ENCODE measurements at regions not wholly inside any gene's neighbourhood (a gene's known extent, or its start where the extent isn't known, plus 50 kb on each side); places are given as distances from the start of the nearest gene placed in this dataset.

DNA sequence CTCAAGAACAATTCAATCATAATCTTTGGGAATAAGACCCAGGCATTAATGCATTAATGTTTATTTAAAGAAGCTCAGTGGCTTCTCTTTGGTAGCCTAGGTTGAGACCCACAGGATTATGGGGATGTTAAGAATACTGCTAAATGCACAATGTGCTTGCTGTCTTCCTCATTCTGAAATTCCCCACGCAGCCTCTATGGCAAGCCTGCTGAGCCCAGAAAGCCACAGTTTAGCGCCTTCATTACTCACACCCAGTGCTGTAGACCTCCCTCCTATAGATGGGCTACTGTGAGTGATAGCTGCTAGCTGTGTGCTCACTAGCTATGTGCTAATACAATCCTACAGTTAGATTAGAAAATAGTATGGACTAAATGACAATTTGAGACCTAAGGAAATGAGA, 90.6 kb downstream of the TNFSF13B start:
- DNase-seq: no peak

DNA sequence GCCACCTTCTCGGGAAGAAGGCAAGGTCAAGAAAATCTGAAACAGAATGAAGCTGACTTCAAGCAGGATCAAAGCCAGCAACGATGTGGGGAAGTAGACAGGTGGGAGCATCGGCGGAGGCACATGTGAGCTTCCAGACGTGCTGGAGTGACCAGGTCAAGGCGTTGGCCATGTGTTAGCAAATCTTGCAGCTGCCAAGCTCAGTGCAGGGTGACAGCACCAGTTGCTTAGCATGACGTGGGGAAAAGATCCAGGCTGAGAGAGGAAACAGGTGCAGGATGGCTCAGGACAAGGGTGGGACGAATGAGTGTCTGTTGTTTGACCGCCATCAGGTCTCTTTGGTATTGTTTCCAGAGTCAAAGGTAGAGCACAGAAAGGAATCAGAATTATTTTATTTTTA, 92.3 kb downstream of the TNFSF13B start:
- no peak for DNase-seq

DNA sequence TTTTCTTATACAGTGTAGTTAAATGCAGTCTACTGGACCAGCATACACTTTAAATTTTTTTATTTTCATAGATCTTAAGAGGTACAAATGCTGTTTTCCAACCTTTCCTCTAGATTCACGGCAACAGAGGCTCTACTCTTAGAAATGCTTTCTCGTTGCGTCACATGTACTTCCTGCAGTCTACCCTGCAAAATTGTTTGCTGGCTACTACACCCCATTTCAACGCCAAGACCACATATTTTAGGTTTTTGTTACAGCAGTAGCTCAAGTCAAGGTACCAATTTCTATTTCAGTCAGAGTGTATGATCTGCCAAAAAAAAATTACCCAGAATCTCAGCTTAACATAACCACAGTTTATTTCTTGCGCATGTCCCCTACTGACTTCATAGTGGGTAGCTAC, 94.1 kb downstream of the TNFSF13B start:
- no peak for DNase-seq

DNA sequence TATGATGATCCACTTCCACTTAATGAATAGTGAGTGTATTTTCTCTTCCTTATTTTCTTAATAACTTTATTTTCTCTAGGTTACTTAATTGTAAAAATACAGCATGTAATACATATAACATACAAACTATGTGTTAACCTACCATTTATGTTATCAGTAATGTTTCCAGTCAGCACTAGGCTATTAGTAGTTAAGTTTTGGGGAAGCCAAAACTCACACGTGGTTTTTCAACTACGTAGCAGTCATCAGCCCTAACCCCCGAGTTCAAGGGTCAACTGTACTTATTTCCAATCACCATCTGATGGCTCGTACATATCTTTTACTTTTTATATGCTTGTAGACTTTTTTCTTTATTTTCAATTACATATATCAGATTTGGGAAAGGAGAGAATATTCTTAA, 95.7 kb downstream of the TNFSF13B start:
- no peak for DNase-seq

DNA sequence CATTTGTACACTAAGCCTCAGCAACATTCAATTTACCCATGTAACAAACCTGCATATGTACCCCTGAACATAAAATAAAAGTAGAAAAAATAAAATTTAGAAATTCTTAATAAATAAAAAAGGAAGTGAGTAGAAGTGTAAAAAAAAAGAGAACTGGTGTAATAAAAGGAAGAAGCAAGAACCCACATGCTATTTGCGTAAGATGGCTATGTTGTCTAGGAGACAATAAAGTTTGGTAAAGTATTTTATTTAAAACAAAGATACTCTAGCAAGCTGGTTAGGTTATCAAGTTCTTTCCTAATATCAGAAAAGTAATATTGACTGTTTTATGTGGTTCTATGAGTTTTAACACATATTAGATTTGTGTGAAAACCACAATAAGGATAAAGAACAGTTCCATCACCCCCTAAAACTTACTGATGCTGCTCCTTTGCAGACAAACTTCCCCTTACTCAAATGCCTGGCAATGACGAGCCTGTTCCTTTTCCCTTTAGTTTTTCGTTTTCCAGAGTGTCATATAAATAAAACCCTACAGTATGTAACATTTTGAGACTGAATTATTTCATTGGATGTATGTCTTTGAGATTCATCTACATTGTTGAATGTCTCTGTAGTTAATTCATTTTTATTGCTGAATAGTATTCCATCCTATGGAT, 98.9 kb downstream of the TNFSF13B start:
- DNase-seq: no peak

DNA sequence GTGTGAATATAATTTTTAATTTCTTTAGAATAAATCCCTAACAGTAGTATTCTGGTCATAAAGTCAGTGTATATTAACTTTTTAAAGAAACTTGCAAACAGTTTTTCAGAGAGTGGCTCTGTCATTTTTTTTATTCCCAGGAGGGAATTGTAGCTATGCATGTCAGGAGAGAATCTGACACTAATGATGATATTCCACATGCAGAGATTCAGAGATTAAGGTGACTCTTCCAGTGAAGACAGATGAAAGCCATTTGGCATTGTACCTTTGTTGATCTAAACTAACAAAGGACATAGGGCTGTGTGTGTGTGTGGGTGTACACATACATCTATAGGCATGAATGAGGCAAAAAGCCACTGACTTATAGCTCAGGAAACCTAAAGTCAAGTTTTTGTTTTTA, 99.9 kb downstream of the TNFSF13B start:
- DNase-seq: no peak

DNA sequence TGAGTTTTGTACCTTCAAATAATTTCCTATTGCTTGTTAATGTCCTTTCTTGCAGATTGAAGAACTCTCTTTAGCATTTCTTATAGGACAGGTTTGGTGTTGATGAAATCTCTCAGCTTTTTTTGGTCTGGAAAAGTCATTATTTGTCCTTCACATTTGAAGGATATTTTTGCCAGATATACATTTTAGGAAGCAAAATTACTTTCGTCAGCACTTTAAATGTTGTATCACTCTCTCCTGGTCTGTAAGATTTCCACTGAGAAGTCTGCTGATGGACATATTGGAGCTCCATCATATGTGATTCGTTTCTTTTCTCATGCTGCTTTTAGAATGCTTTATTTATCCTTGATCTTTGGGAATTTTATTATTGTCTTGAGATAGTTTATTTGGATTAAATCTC, 105.5 kb downstream of the TNFSF13B start:
- DNase-seq: no peak

DNA sequence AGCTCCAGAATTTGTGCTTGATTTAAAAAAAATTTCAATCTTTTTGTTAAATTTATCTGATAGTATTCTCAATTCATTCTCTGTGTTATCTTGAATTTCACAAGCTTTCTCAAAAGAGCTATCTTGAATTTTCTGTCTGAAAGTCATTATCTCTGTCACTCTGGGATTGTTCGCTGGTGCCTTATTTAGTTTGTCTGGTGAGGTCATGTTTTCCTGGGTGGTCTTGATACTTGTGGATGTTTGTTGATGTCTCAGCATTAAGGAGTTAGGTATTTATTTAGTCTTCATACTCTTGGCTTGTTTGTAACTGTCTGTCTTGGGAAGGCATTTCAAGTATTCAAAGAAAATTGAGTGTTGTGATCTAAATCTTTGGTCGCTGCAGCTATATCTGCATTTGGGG, 106.3 kb downstream of the TNFSF13B start:
- DNase-seq: no peak

DNA sequence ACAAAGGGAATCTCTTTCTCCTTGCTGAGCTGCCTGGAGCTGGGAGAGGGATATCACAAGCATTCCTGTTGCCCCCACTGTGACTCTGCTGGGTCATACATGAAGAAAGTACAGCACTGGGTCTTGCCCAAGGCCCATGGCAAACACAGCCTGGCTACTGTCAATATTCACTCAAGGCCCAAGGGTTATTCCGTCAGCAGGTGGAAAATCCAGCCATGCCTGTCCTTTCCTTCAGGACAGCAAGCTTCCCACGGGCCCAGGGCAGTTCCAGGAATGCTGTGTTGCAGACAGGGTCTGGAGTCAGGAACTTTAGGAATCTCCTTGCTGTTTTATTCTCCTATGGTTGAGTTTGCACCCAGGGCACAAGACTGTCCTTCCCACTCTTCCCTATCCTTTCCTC, 106.8 kb downstream of the TNFSF13B start:
- DNase-seq: no peak

DNA sequence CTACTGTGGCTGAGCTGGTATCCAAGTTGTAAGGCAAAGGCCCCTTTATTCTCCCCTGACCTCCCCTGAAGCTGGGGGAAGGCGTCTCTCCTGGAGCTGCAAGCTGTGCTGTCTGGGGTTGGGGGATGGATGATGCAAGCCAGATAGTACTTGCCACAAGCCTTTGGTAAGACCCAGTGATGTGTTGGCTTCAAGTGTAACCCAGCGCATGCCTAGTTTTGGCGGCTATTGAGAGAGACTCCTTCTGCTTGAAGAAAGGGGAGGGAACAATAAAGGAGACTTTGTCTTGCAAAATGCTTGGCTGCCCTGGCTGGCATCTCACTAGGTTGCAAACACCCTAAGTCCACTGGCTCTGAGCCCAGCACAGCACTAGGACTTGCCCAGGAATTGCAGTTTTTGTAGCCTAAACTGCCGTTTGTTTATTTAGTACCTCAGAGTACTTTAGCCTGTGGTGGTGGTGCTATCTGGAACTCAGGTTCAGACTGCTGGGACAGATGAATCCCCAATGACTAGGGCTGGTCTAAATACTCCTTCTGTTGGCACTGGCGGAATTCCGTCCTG, 108.2 kb downstream of the TNFSF13B start:
- DNase-seq: no peak

DNA sequence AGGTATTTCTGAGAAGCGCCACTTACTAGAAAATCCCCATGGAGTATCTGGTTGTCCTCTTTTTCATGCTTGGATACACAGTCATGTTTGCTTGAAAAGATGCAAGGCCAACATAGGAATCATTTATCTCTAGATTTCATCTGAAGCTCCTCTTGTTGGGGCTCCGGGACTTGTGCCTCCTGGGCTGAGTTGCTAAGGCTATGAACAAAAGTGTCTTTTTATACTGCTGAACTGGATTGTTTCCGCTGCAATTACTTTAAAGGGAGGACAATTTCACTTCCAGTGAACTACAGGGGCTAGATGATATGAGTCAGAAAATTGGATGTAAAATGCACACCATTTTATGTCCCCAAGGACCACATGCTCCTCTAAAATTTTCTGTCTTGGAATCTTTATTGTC, 114.1 kb downstream of the TNFSF13B start:
- no peak for DNase-seq

DNA sequence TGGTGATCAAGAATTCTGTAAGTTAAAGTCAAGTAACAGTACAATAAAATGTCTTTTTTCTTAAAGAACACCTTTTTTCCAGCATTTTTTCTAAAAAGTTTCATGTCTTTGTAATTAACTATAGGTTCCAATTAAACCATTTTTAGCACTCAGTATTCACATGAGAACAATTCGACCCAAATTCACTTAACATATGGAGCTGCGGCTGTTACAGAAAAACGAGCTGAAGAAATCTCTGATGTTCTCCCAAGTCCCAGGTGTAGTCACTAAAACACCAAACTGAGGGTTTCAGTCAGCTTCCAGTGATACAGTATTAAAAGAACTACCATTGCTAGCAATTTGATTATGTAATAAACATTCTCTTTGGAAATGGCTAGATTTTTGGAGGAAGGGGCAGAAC, 117.6 kb downstream of the TNFSF13B start:
- DNase-seq: no peak

DNA sequence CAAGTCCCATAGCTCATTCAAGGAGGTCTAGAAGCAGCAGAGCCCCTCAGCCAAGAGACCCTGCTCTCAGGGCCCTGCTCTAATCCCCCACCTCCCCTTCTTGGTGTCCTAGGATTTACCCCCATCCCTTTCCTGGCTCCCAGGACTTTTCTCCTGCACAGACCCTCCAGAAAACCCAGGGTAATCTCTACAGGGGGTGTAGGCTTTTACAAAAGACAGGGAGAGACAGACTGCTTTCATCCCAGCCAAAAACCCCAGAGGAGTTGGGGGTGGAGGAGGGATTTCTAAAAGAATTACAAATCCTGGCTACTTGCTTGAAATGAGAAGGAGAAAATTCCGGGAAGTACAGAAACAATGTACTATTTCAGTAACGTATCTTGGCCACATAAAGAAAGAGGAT, 133.3 kb downstream of the TNFSF13B start:
- DNase-seq: no peak

DNA sequence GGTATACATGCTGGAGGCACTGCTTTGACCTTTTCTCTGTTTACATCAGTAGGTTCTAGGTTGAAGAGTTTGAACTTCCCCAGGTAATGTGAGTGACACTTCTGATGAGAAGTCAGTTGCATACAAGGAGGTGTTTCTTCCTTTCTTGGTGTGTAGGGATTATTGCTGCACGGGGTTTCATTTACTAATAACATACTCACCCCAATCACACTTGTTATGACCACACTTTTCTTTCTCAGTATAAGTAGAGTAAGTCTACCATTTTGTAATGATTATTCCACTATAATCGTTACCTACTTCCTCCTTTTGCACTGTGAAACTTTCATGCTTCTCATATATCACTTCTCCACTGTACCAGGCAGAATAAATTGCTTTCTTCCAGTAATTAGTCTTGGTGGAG, 138.0 kb downstream of the TNFSF13B start:
- no peak for DNase-seq

DNA sequence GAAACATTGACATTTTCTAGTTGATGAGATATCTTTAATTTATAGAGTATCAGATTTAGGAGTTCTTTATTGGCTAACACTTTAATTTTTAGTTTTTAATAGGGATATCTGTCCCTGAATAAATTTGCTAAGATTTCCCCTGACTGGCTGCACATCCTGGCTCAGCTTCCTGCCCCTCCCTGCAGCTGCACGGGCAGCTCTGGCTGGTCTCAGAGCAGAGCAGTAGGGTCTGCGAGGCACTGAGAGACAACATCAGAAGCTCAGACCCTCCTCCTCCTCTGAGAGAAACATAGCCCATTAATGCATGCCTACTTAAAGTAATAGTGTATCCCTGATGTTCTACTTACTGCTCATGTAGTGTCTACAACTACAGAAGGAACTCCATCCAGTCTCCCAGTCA, 139.2 kb downstream of the TNFSF13B start:
- DNase-seq: no peak

DNA sequence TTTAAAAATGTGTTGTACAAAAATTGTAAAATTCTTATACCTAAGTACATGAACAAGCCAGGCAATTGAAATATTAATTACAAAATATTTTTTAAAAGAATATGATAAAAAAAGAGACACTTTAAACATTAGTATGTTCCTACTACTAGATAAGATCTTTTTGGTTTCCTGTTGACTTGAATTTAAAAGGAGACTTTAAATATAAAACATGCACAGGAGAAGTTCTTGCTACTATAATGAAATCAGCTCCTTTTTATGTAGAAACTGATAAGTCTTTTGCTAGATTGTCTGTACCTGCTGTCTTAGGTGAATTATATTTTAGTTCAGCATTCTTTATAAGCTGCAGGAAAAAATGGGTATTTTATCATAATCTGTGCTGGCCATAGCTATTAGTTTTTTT, 140.2 kb downstream of the TNFSF13B start:
- DNase-seq: no peak

DNA sequence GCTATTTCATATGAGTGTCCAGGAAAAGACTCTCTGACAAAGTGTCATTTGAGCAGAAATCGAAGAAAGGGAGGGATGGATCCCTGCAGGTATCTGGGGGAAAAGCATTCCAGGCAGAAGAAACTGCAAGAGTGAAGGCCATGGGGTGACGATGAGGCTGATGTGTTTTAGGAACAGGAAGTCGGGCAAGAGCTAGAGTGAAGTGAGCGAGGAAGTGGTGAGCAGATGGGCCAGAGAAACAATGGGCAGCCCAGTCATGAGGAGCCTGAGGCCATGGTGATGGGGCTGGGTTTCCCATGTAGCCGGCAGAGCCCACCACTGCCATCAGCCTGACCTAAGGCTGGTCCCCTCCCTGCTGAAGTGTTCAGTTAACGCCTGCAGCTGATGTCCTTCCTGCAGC, 150.2 kb downstream of the TNFSF13B start:
- no peak for DNase-seq

DNA sequence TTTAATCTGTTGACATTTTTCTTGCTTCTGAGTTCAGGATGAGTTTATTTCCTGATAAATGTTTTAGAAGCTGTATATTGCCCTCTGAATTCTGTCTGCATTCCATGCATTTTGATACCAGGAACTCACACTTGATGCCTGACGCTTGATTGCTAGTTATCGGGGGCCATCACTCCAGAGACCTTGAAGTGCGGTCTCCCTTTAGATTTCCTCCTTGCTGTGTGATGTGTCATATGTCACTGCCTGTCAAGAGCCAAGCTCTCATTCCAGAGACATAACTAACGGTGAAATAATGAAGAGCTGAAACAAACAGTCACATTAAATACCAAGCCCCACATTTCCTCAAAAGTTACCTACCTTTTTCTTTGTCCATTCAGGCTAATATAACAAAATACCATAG, 155.5 kb downstream of the TNFSF13B start:
- DNase-seq: no peak

DNA sequence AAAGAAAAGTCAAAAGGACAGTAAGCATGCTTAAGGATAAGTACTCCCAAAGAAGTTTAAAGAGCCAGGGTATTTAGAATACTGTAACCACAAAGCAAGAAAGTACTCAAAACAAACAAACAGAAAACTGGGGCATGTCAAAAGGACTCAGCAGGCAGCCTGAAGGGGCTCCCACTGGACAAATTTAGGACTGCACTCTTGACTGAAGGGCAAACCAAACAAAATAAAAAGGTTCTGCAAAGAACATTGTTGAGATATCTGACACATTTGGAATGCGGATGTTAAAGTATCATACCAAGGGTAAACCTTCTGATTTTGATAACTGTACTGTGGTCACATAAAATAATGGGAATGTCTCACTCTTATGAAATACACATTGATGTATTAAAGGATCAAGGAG, 157.4 kb downstream of the TNFSF13B start:
- no peak for DNase-seq

DNA sequence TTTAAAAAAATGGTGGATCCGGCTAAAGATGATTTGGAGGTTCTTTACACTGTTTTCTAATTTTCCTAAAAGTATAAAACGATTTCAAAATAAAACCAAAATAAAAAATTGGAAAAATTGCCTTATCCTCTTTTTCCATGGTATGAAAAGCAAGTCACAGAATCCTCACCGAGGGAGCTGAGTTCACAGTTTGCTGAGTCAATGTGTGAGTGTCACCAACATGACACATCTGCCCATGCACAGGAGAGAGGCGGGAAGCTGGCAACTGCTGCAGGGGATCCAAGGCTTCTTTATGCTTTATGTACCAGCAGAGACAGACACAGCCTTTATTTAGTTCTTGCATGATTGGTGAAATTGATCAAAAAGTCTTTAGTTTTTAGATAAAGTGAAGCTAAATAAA, 157.8 kb downstream of the TNFSF13B start:
- DNase-seq: no peak

DNA sequence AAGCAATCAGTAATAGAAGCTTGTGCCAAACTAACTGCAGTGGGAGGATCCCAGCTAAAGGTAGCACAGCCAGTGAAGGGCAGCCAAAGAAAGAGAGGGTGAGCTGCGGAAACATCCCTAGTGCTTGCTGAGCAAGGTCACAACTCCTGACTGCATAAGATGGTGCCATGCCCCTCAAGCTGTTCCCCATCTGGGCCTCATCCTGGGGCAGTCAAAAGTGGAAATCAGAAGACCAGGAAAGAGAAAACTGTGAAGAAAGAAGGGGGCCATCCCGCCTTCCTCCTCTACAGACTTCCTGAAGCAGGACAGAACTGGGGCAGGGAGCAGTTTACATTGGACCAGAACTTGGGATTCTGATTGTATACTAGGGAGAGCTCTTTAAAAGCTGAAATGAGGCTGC, 159.2 kb downstream of the TNFSF13B start:
- DNase-seq: no peak

DNA sequence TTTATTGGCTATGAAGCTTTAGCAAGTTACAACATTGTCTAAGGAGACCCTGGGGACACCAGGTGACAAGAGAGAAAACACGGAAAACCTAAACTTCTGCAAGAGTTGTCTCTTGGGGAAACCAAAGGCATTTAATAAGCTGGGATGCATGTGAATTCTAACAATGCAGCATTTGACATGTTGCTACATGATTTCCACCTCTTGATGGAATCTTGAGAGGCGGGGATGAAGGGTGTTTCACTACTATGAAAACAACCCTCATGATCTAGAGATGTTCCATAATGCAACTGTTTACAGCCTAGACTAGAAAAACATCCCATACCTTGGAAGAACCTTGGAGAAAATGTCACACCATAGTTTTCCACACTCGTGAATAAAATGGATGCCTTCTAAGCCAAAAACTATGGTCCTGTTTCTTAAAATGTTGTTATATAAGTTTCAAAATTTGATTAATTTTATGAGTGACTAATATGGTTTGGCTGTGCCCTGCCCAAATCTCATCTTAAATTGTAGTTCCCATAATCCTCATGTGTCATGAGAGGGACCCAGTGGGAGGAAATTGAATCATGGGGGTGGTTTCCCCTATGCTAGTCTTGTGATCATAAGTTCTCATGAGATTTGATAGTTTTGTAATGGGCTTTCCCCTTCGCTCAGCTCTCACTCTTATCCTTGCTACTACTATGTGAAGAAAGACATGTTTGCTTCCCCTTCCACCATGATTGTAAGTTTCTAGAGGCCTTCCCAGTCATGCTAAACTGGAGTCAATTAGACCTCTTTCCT, 164.6 kb downstream of the TNFSF13B start:
- DNase-seq: no peak

DNA sequence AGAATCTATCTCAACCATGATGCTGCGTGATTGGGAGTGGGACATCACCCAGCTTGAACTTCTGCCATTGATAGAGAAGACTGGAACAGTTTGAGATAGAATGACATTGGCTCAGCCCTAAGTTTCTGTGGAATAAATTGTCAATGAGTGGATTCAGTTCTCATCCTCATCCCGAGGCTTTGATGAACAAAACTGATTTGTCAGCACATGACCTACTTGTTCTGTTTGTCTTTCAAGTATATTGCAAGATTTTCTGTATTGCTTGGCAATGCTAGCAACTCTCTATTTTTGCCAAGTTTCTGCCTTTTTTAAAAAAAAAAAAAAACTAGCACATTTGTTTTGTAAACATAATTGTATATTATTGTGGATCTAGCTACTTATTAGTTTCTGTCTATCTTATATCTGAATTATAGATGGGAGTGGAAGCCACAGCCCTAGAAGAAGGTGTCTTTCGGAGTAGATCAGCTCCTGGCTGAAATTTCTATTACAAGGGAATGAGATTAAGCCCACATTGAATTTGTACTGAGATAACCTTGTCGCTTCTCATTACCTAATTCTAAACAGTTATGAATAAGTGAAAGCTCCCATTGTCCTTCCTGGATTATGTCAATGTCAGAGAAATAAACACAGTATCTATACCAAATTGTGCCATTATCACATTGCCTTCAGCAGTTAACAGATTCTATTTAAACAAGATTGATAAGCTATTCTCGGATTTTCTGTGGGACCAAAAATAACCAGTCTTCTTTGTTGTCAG, 166.1 kb downstream of the TNFSF13B start:
- DNase-seq: no peak

DNA sequence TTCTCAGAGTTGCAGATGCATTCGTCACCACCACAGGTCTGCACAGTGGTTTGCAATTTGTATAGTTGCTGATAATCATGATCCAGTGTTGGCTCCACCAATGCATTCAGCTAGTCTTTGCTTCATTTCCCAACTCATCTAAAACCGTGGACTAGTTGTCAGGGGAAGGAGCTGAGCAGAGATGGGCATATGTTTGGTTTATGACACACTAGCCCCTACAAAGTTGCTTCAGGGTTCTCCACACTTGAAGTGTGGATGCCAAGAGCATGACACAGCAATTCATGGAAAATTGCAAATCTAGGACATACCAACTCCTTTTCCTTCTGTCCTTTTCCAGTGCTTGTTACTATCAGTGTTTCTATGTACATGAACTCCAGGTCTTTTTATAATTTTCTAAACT, 168.0 kb downstream of the TNFSF13B start:
- DNase-seq: no peak
